GM12878 (cell line): ENCODE measurements at regions not wholly inside any gene's neighbourhood (a gene's known extent, or its start where the extent isn't known, plus 50 kb on each side); places are given as distances from the start of the nearest gene placed in this dataset.

Experiments
- CTCF ChIP-seq, 3 experiments: IDR thresholded peaks in 2 of 3; conservative IDR thresholded peaks in 1 of 3; 2 replicates each; pipeline ENCODE4 v1.5.1; 2011; ENCODE audit warnings: low read depth in 3 of 3, low read length in 3 of 3, mild to moderate bottlenecking in 3 of 3, control low read depth in 2 of 3, moderate library complexity in 2 of 3, inconsistent platforms in 1 of 3, mixed read lengths in 1 of 3; ENCODE audit not compliant: control insufficient read depth in 2 of 3, insufficient read depth in 1 of 3; ENCODE audit errors: extremely low read depth in 1 of 3
- EP300 ChIP-seq, 2 experiments: fragments of 150-350 bp in 1 of 2; IDR thresholded peaks; 2 replicates each; pipeline ENCODE4 v1.6.1; 2011 to 2012; ENCODE audit warnings: low read depth in 2 of 2, low read length in 2 of 2, borderline replicate concordance in 1 of 2, improper control_type of control experiment in 1 of 2, inconsistent platforms in 1 of 2; ENCODE audit not compliant: control insufficient read depth in 1 of 2
- FOXM1 ChIP-seq: IDR thresholded peaks from 2 replicates; pipeline ENCODE4 v1.6.1; 2012; ENCODE audit warnings: low read depth, mild to moderate bottlenecking, inconsistent platforms, low read length, moderate library complexity
- KDM1A ChIP-seq: fragments of 200-600 bp; sonication (generic); IDR thresholded peaks from 2 replicates; pipeline ENCODE4 v1.6.1; 2016; ENCODE audit warnings: borderline replicate concordance
- RAD21 ChIP-seq: IDR thresholded peaks from 2 replicates; pipeline ENCODE4 v1.6.1; 2011; ENCODE audit warnings: mild to moderate bottlenecking, low read depth, low read length, moderate library complexity; ENCODE audit not compliant: insufficient read depth

- TF ChIP-seq RAD21 (no peak), FOXM1 (no peak), EP300 (IDR thresholded peaks at IDR 0.05; ENCODE audit: borderline replicate concordance in 1 of 2, control insufficient read depth in 1 of 2, low read depth in 2 of 2, low read length in 2 of 2) (no peak), KDM1A (no peak), CTCF (IDR thresholded peaks at IDR 0.05 in 2 of 3, conservative IDR thresholded peaks at IDR 0.05 in 1 of 3; ENCODE audit: control insufficient read depth in 2 of 3, extremely low read depth in 1 of 3, insufficient read depth in 1 of 3, low read depth in 3 of 3, low read length in 3 of 3) (no peak)
These were observed 182.7 kb upstream of the PARD3B start for GRCh38 chr2:204362581-204362980.
